ENCODE measurements at regions not wholly inside any gene's neighbourhood (a gene's known extent, or its start where the extent isn't known, plus 50 kb on each side); places are given as distances from the start of the nearest gene placed in this dataset.

DNA sequence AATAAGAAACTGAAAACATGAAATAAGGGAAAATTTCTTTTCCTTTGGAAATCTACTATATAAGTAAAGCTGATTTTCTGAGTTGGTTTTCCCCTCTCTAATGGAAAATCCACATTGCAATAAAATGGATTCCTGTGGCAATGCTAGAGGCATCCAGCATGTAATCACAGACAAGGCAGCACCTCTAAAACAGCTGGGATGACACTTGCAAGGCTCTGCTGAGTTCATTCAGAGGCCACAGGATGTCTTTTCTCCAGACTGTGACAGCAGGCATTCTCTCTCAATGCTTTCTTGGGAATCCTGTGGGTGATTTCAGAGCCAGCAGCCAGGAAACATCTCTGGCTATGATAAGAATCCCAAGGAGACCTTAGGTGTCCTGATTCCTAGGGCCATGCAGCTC lies 201.3 kb upstream of the BLID start:
- Histone ChIP-seq H3K27ac (ENCODE audit: low read depth, low read length) (no peak overlapping the region), H2AFZ (ENCODE audit: low read depth, low read length) (no peak overlapping the region), H3K79me2 (ENCODE audit: insufficient read depth, low read length) (no peaks in the 10 kb centered on the region), H3K36me3 (ENCODE audit: insufficient read depth, low read length) (no peaks in the 10 kb centered on the region), H3K9ac (ENCODE audit: low read length) (no peak overlapping the region), H3K4me3 (ENCODE audit: insufficient read depth, low read depth, low read length) (no peak overlapping the region), H3K4me2 (ENCODE audit: low read length) (no peak overlapping the region), H4K20me1 (ENCODE audit: insufficient read depth, low read length) (no peaks in the 10 kb centered on the region), H3K9me3 (ENCODE audit: insufficient read depth, low read depth, low read length) (no peaks in the 10 kb centered on the region), H3K27me3 (ENCODE audit: insufficient read depth, low read length) (peaks cover 8% of the 10 kb centered on the region), H3K4me1 (ENCODE audit: insufficient read depth, low read length) (no peaks in the 10 kb centered on the region)
- peak; percentile 91 for DNase-seq (ENCODE audit: low read depth)
- no peaks in the 10 kb centered on the region for H3K36me3 Mint-ChIP-seq (ENCODE audit: low read depth, unreplicated experiment)
- TF ChIP-seq CTCF (IDR thresholded peaks at IDR 0.05; ENCODE audit: insufficient read depth, low read depth, low read length) (no peak), EZH2 (IDR thresholded peaks at IDR 0.05; ENCODE audit: insufficient read depth, low read length) (no peak)
- H3K27ac Mint-ChIP-seq (ENCODE audit: unreplicated experiment) = no peak overlapping the region
- peaks cover 15% of the 10 kb centered on the region for H3K4me1 Mint-ChIP-seq (ENCODE audit: low read depth, unreplicated experiment)
- no peak overlapping the region for H3K4me3 Mint-ChIP-seq (ENCODE audit: unreplicated experiment)
- H3K9me3 Mint-ChIP-seq (ENCODE audit: unreplicated experiment) = no peaks in the 10 kb centered on the region
- FAIRE-seq = peak; percentile 73
- H3K27me3 Mint-ChIP-seq (ENCODE audit: low read depth, unreplicated experiment) = peaks cover 6% of the 10 kb centered on the region

- no peak for FAIRE-seq
Measured at GRCh38 chr11:122313581-122313980, 197.6 kb upstream of the BLID start.

More at GRCh38 chr11:122313581-122313980, 197.6 kb upstream of the BLID start:
- H3K4me1 Mint-ChIP-seq (ENCODE audit: low read depth, unreplicated experiment) = peaks cover 25% of the 10 kb centered on the region
- H3K4me3 ChIP-seq (ENCODE audit: insufficient read depth, low read depth, low read length) = no peak overlapping the region
- H3K9ac ChIP-seq (ENCODE audit: low read length) = no peak overlapping the region
- H3K9me3 Mint-ChIP-seq (ENCODE audit: unreplicated experiment) = no peaks in the 10 kb centered on the region
- H3K36me3 Mint-ChIP-seq (ENCODE audit: low read depth, unreplicated experiment) = no peaks in the 10 kb centered on the region
- no peaks in the 10 kb centered on the region for H3K27me3 Mint-ChIP-seq (ENCODE audit: low read depth, unreplicated experiment)
- DNase-seq (ENCODE audit: low read depth) = no peak
- H4K20me1 ChIP-seq (ENCODE audit: insufficient read depth, low read length) = no peaks in the 10 kb centered on the region
- TF ChIP-seq CTCF (IDR thresholded peaks at IDR 0.05; ENCODE audit: insufficient read depth, low read depth, low read length) = no peak
- TF ChIP-seq EZH2 (IDR thresholded peaks at IDR 0.05; ENCODE audit: insufficient read depth, low read length) = no peak
- H3K36me3 ChIP-seq (ENCODE audit: insufficient read depth, low read length) = no peaks in the 10 kb centered on the region
- H3K27ac Mint-ChIP-seq (ENCODE audit: unreplicated experiment) = no peak overlapping the region
- H3K27me3 ChIP-seq (ENCODE audit: insufficient read depth, low read length) = peaks cover 11% of the 10 kb centered on the region
- H3K4me1 ChIP-seq (ENCODE audit: insufficient read depth, low read length) = peaks cover 6% of the 10 kb centered on the region
- no peak overlapping the region for H2AFZ ChIP-seq (ENCODE audit: low read depth, low read length)
- no peaks in the 10 kb centered on the region for H3K79me2 ChIP-seq (ENCODE audit: insufficient read depth, low read length)
- no peak overlapping the region for H3K27ac ChIP-seq (ENCODE audit: low read depth, low read length)
- no peaks in the 10 kb centered on the region for H3K9me3 ChIP-seq (ENCODE audit: insufficient read depth, low read depth, low read length)
- no peak overlapping the region for H3K4me2 ChIP-seq (ENCODE audit: low read length)
- H3K4me3 Mint-ChIP-seq (ENCODE audit: unreplicated experiment) = no peak overlapping the region

All from astrocyte (in vitro differentiated cells and primary cell).